Stimulated activated memory B cell treated with anti-CD40 and anti-IgM and Interleukin-4, amounts not matched to agents 10 μg/mL and 1 μg/mL and 100 μg/mL, for 72 hours (primary cell): ENCODE measurements at regions not wholly inside any gene's neighbourhood (a gene's known extent, or its start where the extent isn't known, plus 50 kb on each side); places are given as distances from the start of the nearest gene placed in this dataset.

Experiments used
- ATAC-seq: fragments of 150-1000 bp; cut with Tn5 transposase; 2 replicates; pipeline ENCODE4 v1.10.0; 2021
- H3K27ac Mint-ChIP-seq: one replicate; pipeline ENCODE4 v1.8.0; 2022; ENCODE audit warnings: mild to moderate bottlenecking, mixed read lengths
- H3K27me3 Mint-ChIP-seq: one replicate; pipeline ENCODE4 v1.8.0; 2022; ENCODE audit warnings: mixed read lengths
- H3K36me3 Mint-ChIP-seq: one replicate; pipeline ENCODE4 v1.8.0; 2022; ENCODE audit warnings: mixed read lengths
- H3K4me1 Mint-ChIP-seq: one replicate; pipeline ENCODE4 v1.8.0; 2022; ENCODE audit warnings: mixed read lengths
- H3K4me3 Mint-ChIP-seq: one replicate; pipeline ENCODE4 v1.8.0; 2022; ENCODE audit warnings: mild to moderate bottlenecking, moderate library complexity, mixed read lengths
- H3K9me3 Mint-ChIP-seq: one replicate; pipeline ENCODE4 v1.8.0; 2022; ENCODE audit warnings: mixed read lengths

DNA sequence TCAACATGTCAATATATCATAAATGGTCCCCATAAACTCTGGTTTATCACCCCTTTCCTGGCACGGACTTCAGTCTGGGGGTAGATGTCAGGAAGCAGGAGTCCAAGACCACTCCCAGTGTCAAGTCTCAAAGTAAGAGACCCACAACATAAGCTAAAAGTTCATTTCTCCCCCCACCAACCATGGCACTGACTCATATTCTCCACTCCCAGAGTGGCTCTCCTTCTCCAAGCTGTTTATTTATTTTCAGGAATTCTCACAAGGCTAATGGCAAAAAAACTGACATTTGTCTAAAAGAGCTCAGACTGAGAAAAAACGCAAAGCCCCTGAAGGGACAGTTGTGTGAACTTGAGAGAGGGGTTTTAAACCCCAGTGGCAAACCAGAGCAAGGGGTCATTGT lies 217.0 kb downstream of the RAB28 start:
- no peak overlapping the region for H3K27ac Mint-ChIP-seq

DNA sequence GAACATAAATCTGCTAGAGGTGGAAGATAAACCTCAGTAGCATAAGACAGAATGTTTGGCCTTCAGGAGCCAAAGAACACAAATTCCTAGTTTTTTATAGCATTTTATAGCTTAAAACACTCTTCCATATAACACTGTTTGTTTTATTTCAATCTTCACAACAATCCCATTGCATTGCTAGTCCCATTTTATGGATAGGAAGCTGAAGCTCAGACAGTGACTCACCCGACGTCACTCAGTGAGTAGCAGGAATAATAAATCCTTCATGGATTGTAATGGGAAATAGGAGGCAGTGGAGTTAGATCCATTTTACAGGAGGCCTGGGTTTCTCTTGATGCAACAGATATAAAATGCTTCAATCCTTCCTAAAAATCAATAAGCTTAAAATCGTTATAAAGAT lies 217.5 kb downstream of the RAB28 start:
- H3K4me1 Mint-ChIP-seq, result peaks cover 5% of the 10 kb centered on the region
- no peak for ATAC-seq
- H3K9me3 Mint-ChIP-seq, result no peaks in the 10 kb centered on the region
- H3K27me3 Mint-ChIP-seq, result no peaks in the 10 kb centered on the region
- no peak overlapping the region for H3K27ac Mint-ChIP-seq
- H3K36me3 Mint-ChIP-seq, result peaks cover 11% of the 10 kb centered on the region
- H3K4me3 Mint-ChIP-seq, result no peak overlapping the region

More for the DNA sequence above, 217.0 kb downstream of the RAB28 start:
- no peaks in the 10 kb centered on the region for H3K9me3 Mint-ChIP-seq
- H3K36me3 Mint-ChIP-seq, result peaks cover 11% of the 10 kb centered on the region
- H3K4me3 Mint-ChIP-seq, result no peak overlapping the region
- no peak for ATAC-seq
- peaks cover 5% of the 10 kb centered on the region for H3K4me1 Mint-ChIP-seq
- no peaks in the 10 kb centered on the region for H3K27me3 Mint-ChIP-seq

DNA sequence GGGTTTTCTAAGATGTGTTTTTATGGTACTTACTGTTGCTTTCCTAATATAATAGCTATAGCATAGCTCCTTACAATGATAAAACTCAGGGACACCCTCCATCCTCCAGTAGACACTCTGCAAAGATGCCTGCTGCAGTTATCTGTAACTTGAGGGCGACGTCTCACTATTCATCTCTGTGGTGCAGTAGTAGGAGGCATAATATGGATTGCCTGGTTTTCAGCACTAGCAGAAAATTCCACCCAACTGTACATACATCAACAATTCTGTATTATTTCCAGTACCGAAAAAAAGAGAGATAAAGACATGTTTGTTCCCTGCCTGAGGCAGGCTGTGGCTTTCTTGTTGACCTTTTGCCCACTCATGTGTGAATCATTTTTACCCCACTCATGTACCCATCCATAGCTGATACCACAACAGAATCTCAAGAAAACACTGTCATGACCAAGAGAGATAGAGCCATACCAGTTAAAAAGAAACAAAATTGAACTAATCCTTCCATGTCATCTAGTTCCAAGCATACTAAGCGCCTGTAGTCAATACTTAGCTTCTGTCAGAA lies 220.1 kb downstream of the RAB28 start:
- no peaks in the 10 kb centered on the region for H3K9me3 Mint-ChIP-seq
- ATAC-seq, result no peak
- peaks cover 3% of the 10 kb centered on the region for H3K36me3 Mint-ChIP-seq
- peaks cover 5% of the 10 kb centered on the region for H3K4me1 Mint-ChIP-seq
- no peaks in the 10 kb centered on the region for H3K27me3 Mint-ChIP-seq
- H3K4me3 Mint-ChIP-seq, result no peak overlapping the region
- H3K27ac Mint-ChIP-seq, result no peak overlapping the region

- ATAC-seq, result no peak
- no peak overlapping the region for H3K27ac Mint-ChIP-seq
- H3K36me3 Mint-ChIP-seq, result peaks cover 10% of the 10 kb centered on the region
- no peak overlapping the region for H3K4me3 Mint-ChIP-seq
- H3K4me1 Mint-ChIP-seq, result peaks cover 5% of the 10 kb centered on the region
- no peaks in the 10 kb centered on the region for H3K27me3 Mint-ChIP-seq
- no peaks in the 10 kb centered on the region for H3K9me3 Mint-ChIP-seq
Observed at GRCh38 chr4:13262816-13263215, 221.3 kb downstream of the RAB28 start.

DNA sequence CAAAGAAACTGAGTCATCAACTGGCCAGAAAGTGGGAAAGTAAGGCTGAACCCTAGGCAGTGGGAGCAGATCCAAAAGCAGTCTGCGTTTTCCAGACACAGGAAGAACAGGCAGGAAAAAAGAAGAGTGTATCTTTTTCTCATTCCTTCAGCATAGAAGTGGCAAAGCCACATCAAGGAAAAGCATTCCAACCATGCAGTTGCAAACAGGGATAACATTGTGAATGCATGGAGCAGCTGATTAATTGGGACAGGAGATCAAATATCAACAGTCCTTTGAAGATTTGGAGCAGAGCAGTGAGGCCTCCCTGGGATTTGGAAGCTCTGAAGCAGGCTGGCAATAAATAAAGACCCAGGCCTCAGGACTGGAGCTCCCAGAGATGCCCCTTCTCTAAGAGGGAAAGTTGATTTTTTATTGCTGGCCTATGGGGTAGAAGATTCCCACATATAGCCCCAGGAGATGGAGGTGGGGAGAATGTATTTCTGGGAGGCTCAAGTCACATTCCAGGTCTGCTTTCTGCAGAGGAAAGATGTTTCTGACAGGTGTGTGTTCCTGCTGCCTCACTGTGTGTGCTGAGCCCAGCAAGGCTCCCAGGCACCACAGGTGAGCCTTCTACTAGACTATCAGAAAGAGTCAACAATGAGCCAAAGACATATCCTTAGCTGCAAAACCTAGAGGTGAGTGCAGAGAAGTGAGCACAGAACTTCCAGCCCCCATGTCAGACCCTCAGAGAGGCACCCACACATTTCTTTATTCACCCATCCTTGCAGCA lies 222.5 kb downstream of the RAB28 start:
- peaks cover 5% of the 10 kb centered on the region for H3K4me1 Mint-ChIP-seq
- no peak overlapping the region for H3K4me3 Mint-ChIP-seq
- ATAC-seq, result no peak
- H3K27me3 Mint-ChIP-seq, result no peaks in the 10 kb centered on the region
- no peak overlapping the region for H3K27ac Mint-ChIP-seq
- H3K9me3 Mint-ChIP-seq, result no peaks in the 10 kb centered on the region
- H3K36me3 Mint-ChIP-seq, result peaks cover 13% of the 10 kb centered on the region

DNA sequence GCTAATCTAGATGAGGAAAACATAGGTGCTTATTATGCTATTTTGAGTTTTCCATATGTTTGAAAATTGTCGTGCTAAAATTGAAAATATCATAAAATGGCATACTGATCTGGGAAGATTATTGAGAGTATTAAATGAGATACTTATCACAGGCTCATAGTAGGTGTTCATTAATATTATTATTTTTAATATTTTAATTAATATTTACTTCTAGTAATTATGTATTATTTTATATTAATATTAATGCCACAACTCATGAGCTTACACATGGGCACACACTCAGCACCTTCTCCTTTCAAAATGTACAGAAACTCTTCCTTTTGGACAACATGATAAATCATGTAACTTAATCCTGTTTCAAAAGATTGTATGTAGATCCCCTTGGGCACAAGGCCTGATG lies 223.6 kb downstream of the RAB28 start:
- no peak overlapping the region for H3K27ac Mint-ChIP-seq
- no peak for ATAC-seq
- H3K9me3 Mint-ChIP-seq, result no peaks in the 10 kb centered on the region
- H3K4me3 Mint-ChIP-seq, result no peak overlapping the region
- peaks cover 13% of the 10 kb centered on the region for H3K36me3 Mint-ChIP-seq
- peaks cover 5% of the 10 kb centered on the region for H3K4me1 Mint-ChIP-seq
- H3K27me3 Mint-ChIP-seq, result no peaks in the 10 kb centered on the region

DNA sequence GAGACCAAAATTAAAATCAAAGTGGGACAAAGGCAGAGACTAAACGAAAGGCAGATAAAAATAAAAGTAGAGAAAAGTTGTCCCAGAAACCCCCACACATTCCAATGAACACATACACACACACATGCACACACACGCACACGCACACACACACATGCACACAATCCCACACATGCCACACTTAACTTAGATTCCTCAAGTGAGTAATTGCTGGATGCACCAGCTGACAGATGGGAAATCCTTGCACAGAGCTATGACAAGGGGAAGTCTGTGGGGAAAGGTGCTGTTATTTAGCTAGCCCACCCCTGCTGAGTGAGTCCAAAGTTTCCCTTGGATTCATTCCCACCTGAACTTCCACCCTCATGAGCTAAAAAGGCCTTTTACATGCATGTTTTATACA lies 233.9 kb downstream of the RAB28 start:
- Mint-ChIP-seq H3K36me3 (peaks cover 38% of the 10 kb centered on the region), H3K9me3 (peaks cover 21% of the 10 kb centered on the region), H3K4me1 (no peaks in the 10 kb centered on the region), H3K4me3 (no peak overlapping the region), H3K27ac (no peak overlapping the region), H3K27me3 (no peaks in the 10 kb centered on the region)
- no peak for ATAC-seq

DNA sequence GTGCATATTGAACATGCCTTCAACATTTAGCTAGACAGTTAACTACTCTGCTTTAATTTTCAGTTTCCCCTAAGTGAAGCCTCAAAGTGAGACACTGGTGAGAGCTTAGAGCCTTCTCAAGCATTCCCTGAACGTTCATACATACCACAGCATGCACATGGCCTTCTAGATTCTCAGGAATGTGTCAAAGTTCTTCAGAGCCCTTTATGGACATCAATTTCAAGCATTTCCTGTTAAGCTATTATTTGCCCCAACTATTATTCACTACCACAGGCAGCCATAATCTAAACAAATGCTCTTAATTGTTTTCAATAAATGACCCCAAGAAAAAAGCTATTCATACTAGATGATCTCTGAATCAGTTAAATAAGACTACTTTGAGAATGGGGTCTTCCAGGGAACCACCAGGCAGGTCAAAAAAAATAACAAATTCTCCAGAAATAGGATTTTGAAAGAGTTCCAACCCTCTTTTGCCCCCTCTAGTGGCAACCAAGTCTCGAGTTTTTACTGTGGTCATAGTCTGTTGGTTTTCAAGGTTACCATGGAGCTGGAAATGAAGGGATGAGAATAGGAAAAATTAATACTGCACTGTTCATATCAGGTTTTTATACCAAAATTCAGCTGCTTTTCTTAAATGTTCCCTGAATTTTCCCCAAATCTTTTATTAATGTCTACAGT lies 235.4 kb downstream of the RAB28 start:
- peaks cover 21% of the 10 kb centered on the region for H3K9me3 Mint-ChIP-seq
- H3K27me3 Mint-ChIP-seq, result no peaks in the 10 kb centered on the region
- no peak overlapping the region for H3K27ac Mint-ChIP-seq
- no peak for ATAC-seq
- H3K36me3 Mint-ChIP-seq, result peaks cover 38% of the 10 kb centered on the region
- no peaks in the 10 kb centered on the region for H3K4me1 Mint-ChIP-seq
- no peak overlapping the region for H3K4me3 Mint-ChIP-seq

- H3K9me3 Mint-ChIP-seq, result peaks cover 21% of the 10 kb centered on the region
- no peaks in the 10 kb centered on the region for H3K27me3 Mint-ChIP-seq
- peaks cover 30% of the 10 kb centered on the region for H3K36me3 Mint-ChIP-seq
- ATAC-seq, result no peak
- H3K27ac Mint-ChIP-seq, result no peak overlapping the region
- no peak overlapping the region for H3K4me3 Mint-ChIP-seq
- no peaks in the 10 kb centered on the region for H3K4me1 Mint-ChIP-seq
Observed at GRCh38 chr4:13246107-13246506, 238.0 kb downstream of the RAB28 start.

DNA sequence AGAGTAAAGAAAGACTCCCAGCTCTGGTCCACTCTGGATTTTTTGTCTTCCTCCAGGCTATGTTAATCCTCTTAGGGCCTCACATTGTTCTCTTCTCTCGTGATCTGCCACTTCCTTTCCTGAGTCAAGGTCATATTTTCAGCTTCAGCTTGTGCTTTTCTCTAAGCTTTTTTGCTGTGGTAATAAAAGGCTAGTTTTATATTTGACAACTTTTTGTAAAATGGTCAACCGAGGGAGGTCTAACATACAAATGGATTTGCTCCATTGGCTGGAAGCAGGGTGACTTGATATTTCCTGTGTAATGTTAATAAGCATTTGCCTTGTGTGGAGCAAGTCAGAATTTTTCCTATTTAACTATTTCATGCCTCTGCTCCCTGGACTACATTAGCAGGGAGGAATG lies 239.7 kb downstream of the RAB28 start:
- Mint-ChIP-seq H3K27me3 (no peaks in the 10 kb centered on the region), H3K4me1 (no peaks in the 10 kb centered on the region), H3K27ac (no peak overlapping the region), H3K4me3 (no peak overlapping the region), H3K36me3 (peaks cover 18% of the 10 kb centered on the region), H3K9me3 (peaks cover 17% of the 10 kb centered on the region)
- ATAC-seq, result no peak

DNA sequence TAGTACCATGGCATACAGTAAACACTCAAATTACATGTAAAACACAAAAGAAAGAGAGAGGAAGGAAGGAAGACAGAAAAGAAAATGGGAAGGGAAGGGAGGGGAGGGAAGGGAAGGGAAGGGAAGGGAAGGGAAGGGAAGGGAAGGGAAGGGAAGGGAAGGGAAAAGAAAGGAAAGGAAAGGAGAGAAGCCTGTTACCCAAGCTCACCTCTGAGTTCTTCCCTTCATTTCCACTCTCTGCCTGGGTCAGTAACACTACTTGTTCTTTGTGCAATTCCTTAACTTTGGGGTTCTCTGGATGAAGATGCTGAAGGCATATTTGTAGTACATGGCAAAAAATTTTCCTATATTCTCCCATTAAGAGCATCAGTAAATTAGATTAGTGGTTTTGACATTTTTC lies 241.0 kb downstream of the RAB28 start:
- H3K36me3 Mint-ChIP-seq, result peaks cover 15% of the 10 kb centered on the region
- H3K4me3 Mint-ChIP-seq, result no peak overlapping the region

GRCh38 chr4:13240066-13240465 lies 244.1 kb downstream of the RAB28 start:
- Mint-ChIP-seq H3K27me3 (no peaks in the 10 kb centered on the region), H3K4me3 (no peak overlapping the region), H3K9me3 (no peaks in the 10 kb centered on the region), H3K4me1 (no peaks in the 10 kb centered on the region), H3K36me3 (no peaks in the 10 kb centered on the region), H3K27ac (no peak overlapping the region)
- ATAC-seq, result no peak

More for the DNA sequence above, 241.0 kb downstream of the RAB28 start:
- Mint-ChIP-seq H3K27ac (no peak overlapping the region), H3K9me3 (peaks cover 12% of the 10 kb centered on the region), H3K27me3 (no peaks in the 10 kb centered on the region), H3K4me1 (no peaks in the 10 kb centered on the region)
- no peak for ATAC-seq

GRCh38 chr4:13238936-13239335 lies 245.2 kb downstream of the RAB28 start:
- no peaks in the 10 kb centered on the region for H3K27me3 Mint-ChIP-seq
- no peaks in the 10 kb centered on the region for H3K36me3 Mint-ChIP-seq
- H3K9me3 Mint-ChIP-seq, result no peaks in the 10 kb centered on the region
- H3K27ac Mint-ChIP-seq, result no peak overlapping the region
- H3K4me1 Mint-ChIP-seq, result no peaks in the 10 kb centered on the region
- ATAC-seq, result no peak
- H3K4me3 Mint-ChIP-seq, result no peak overlapping the region

- Mint-ChIP-seq H3K36me3 (peaks cover under 1% of the 10 kb centered on the region), H3K27ac (no peak overlapping the region), H3K4me3 (no peak overlapping the region), H3K27me3 (no peaks in the 10 kb centered on the region), H3K4me1 (no peaks in the 10 kb centered on the region), H3K9me3 (peaks cover 9% of the 10 kb centered on the region)
- no peak for ATAC-seq
Observed at GRCh38 chr4:13236485-13236884, 247.7 kb downstream of the RAB28 start.

DNA sequence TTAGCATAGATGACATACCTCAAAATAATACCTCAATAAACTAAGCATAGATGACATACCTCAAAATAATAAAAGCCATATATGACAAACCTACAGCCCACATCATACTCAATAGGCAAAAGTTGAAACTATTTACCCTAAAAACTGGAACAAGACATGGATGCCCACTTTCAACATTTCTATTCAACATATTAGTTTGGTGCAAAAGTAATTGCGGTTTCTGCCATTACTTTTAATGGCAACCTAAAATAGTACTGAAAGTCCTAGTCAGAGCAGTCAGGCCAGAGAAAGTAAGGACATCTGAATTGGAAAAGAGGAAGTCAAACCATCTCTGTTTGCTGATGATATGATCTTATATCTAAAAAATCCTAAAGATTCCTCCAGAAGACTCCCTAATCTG lies 250.4 kb downstream of the RAB28 start:
- no peak overlapping the region for H3K4me3 Mint-ChIP-seq
- H3K9me3 Mint-ChIP-seq, result peaks cover 26% of the 10 kb centered on the region
- peaks cover 22% of the 10 kb centered on the region for H3K36me3 Mint-ChIP-seq
- no peaks in the 10 kb centered on the region for H3K4me1 Mint-ChIP-seq
- no peak for ATAC-seq
- no peaks in the 10 kb centered on the region for H3K27me3 Mint-ChIP-seq
- no peak overlapping the region for H3K27ac Mint-ChIP-seq

DNA sequence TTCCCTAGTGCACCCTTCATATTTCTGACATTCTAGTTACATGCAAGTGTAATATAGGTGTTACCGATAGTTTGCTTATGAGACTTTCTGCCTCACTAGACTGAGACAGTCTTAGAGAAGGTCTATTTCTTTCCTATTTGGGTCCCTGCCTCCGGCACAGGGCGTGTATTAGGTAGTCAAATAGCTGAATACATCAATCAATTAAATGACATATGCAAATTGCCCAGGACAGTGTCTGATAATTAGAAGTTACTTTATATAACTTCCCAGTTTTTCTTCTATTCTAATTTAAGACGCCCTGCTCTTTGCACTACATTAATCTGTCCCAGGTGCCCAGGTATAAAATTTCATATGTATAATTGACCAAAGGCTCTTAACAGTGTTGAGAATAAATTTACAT lies 264.2 kb downstream of the RAB28 start:
- peaks cover 16% of the 10 kb centered on the region for H3K36me3 Mint-ChIP-seq
- no peaks in the 10 kb centered on the region for H3K27me3 Mint-ChIP-seq
- no peaks in the 10 kb centered on the region for H3K4me1 Mint-ChIP-seq
- ATAC-seq, result no peak
- H3K27ac Mint-ChIP-seq, result no peak overlapping the region
- H3K4me3 Mint-ChIP-seq, result no peak overlapping the region
- peaks cover 7% of the 10 kb centered on the region for H3K9me3 Mint-ChIP-seq
